ENCODE measurements at regions not wholly inside any gene's neighbourhood (a gene's known extent, or its start where the extent isn't known, plus 50 kb on each side); places are given as distances from the start of the nearest gene placed in this dataset.

DNA sequence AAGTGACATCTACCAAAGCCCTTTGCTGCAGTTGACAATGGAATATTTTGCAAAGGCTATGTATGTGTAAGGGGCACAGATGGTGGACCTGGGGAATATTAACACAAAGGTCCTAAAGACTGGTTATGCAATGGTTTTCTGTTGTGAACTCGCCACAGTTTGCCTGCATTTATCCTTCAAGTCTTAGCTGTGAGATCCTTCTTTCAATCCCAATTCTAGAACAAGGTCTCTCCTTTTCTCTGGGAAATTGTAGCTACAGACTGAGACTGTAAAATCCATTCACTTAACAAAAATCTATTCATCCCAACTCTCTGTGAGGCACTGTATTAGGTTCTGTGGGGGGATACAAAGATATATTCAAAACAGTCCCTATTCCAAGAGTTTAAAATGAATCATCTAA lies 250.4 kb downstream of the GPM6A start:
- TF ChIP-seq GATA2 (IDR thresholded peaks at IDR 0.05; ENCODE audit: low read depth, low read length) (no peak), GATA3 (IDR thresholded peaks at IDR 0.05; ENCODE audit: low read depth, low read length) (no peak)

DNA sequence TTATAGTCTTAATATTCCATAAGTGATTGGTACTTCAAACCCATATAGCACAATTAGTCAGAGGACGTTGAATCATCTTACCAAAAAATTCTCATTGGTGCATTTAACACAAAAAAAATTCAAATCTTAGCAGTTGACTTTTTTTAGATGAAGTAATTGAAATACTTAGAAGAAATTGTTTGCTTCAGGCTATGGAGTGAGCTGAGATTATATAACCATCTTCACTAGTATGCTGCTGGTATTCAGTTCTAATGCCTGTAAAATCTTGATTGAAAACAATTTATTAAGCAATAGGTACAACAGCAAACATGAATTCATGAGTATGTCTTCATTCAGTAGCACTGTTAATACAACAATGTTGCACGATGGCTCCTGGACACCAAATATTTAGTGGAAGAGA lies 250.0 kb downstream of the GPM6A start:
- TF ChIP-seq GATA3 (IDR thresholded peaks at IDR 0.05; ENCODE audit: low read depth, low read length), result no peak
- no peak for TF ChIP-seq GATA2 (IDR thresholded peaks at IDR 0.05; ENCODE audit: low read depth, low read length)

GRCh38 chr4:175562542-175562941 lies 249.5 kb downstream of the GPM6A start:
- TF ChIP-seq GATA3 (IDR thresholded peaks at IDR 0.05; ENCODE audit: low read depth, low read length) (no peak), GATA2 (IDR thresholded peaks at IDR 0.05; ENCODE audit: low read depth, low read length) (no peak)
